ENCODE measurements at regions not wholly inside any gene's neighbourhood (a gene's known extent, or its start where the extent isn't known, plus 50 kb on each side); places are given as distances from the start of the nearest gene placed in this dataset.
"Not testable (repeated sequence)": the region's sequence is repeated elsewhere in the genome, so short reads cannot be mapped to it uniquely, and the experiment has no call there.

DNA sequence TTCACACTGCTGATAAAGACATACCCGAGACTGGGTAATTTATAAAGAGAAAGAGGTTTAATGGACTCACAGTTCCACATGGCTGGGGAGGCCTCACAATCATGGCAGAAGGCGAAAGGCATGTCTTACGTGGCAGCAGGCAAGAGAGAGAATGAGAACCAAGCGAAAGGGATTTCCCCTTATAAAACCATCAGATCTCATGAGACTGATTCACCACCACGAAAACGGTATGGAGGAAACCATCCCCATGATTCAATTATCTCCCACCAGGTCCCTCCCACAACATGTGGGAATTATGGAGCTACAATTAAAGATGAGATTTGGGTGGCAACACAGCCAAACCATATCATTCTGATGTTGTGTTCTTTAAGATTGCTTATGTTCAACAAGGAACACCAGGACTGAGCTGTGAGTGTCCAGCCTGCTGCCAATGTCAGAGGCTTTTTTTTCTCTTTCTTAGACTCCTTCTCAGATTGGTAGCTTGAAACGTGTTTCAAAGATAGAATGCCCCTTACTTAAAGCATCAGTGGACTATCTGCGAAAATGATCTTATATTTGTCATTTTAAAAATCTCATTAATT is 124.1 kb upstream of the TWIST2 start:
- not testable (repeated sequence) for DNase-seq (ENCODE audit: low read depth)

- DNase-seq (ENCODE audit: low read depth) = no peak
Observed at GRCh38 chr2:238724728-238725127, 123.2 kb upstream of the TWIST2 start.

GRCh38 chr2:238725298-238725697 is 122.6 kb upstream of the TWIST2 start:
- no peak for DNase-seq (ENCODE audit: low read depth)

- no peak for DNase-seq (ENCODE audit: low read depth)
Observed at GRCh38 chr2:238726670-238727584, 121.0 kb upstream of the TWIST2 start.

GRCh38 chr2:238727585-238728329 is 120.1 kb upstream of the TWIST2 start:
- DNase-seq (ENCODE audit: low read depth) = no peak

GRCh38 chr2:238728330-238729260 is 119.3 kb upstream of the TWIST2 start:
- DNase-seq (ENCODE audit: low read depth) = no peak

GRCh38 chr2:238729261-238729935 is 118.5 kb upstream of the TWIST2 start:
- no peak for DNase-seq (ENCODE audit: low read depth)

DNA sequence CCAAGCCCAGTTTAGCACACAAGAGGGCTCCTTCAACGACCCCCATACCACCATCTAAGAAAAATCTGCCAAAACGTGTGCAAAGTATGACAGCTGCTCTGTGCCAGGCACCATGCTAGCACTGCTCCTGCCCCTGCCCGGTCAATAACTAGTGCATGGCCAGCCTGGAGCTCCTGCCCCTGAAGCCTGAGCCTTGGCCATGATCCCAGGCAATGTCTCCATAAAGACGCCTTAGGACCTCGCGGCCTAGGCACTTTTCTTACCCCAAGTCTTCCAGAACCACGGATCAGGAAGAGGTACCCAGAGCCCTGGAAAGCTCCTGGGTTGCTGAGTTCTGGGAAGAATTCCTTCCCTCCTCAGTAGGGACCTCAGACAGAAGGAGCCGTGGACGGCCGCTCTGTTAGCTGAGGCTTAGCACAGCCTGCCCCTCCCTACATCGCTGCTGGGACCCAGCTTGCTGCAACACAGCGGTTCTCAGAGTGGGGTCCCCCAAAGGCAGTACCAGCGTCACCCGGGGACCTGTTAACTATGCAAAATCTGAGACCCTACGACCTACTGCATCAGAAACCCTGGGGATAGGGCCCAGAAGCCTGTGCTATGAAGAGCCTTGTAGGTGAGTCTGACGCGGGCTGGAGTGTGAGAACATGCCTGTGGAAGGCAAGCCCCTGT is 117.8 kb upstream of the TWIST2 start:
- no peak for DNase-seq (ENCODE audit: low read depth)

GRCh38 chr2:238730881-238731280 is 117.0 kb upstream of the TWIST2 start:
- no peak for DNase-seq (ENCODE audit: low read depth)

GRCh38 chr2:238731961-238732360 is 115.9 kb upstream of the TWIST2 start:
- no peak for DNase-seq (ENCODE audit: low read depth)

- DNase-seq (ENCODE audit: low read depth) = no peak
Observed at GRCh38 chr2:238738917-238739316, 109.0 kb upstream of the TWIST2 start.

DNA sequence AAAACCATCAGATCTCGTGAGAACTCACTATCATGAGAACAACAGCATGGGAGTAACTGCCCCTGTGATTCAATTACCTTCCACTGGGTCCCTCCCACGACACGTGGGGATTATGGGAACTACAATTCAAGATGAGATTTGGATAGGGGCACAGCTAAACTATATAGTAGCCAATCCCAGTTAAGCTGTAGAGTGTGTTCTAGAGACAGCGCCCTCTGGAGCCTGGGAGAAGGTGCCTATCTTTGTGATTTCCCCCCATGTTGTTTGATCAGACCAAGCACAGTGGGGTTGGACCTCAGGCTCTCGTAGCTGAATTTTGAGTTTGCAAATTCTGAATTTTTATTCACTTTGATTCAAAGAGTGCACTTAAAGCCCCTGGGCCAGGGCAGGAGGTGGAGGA is 108.2 kb upstream of the TWIST2 start:
- DNase-seq (ENCODE audit: low read depth) = no peak

- DNase-seq (ENCODE audit: low read depth) = no peak
Observed at GRCh38 chr2:238741277-238741676, 106.6 kb upstream of the TWIST2 start.

DNA sequence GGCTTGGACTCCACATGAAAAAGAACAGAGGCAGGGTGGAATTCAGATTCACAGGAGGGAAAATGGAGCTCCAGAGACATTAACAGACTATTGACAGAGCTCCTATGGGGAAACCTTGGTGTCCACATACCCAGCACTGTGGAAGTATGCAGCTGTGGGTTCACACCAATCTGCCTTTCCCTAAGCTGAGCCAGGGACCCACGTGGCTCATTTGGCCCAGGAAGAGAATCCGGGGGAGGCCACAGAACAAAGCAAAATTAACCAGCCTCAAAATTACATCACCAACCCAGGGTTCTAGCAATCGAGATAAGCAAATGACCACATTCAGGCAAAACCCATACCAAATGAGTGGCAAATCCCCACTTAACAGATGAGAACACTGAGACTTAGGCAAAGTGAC is 105.8 kb upstream of the TWIST2 start:
- DNase-seq (ENCODE audit: low read depth) = no peak

DNA sequence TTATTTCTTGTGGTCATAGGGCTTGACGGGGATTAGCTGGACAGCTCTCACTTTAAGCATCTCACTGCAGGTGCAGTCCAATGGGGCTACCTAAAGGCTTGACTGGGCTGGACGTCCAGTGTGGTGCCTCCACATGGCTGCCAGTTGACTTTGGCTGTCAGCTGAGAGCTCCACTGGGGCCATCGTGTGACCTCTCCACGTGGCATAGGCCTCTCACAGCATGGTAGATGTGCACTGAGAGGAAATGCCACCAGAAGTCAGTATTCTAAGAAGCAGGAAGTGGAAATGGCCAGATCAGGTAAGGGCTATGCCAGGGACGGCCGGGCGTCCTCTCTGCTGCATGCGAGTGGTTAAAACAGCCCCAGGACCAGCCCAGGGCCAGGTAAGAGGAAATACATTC is 105.2 kb upstream of the TWIST2 start:
- DNase-seq (ENCODE audit: low read depth) = no peak

- DNase-seq (ENCODE audit: low read depth) = no peak
Observed at GRCh38 chr2:238743243-238744065, 104.4 kb upstream of the TWIST2 start.

DNA sequence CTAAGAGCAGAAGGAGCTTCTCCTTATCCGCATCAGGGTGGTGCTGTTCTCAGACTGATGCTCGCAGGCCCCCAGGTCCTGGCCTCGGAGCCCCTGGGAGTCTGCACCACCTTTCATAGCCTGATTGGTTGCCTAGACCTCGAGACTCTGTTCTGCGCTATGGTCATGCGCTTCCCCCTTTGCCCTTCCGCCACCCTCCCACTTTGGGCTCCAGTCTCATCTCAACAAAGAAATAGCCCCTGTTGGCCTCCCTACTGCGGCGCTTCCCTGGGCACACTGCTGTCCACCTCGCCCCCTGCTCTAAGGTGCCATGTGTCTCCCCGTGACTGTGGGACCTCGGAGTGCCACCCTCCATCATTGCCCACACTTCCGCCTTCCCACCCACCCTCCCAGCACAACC is 102.9 kb upstream of the TWIST2 start:
- no peak for DNase-seq (ENCODE audit: low read depth)

DNA sequence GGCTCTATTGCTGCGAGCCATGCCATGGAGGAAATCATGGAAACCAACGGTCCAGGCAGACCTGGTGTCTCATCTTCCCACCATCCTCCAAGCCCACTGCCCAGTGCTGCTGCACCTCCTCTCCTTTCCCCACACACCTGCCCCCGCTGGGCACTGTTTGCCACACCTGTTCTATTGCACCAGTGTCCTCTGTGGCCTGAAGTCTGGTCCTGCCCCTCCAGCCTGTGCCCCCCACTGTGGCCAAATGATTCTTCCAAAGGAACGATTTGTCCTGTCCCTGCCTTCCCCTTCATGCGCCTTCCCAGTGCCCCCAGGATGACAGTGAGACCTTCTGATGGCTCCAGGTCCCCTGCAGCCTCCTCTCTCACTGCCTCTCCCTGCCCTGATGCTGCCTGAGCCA is 101.9 kb upstream of the TWIST2 start:
- DNase-seq (ENCODE audit: low read depth) = no peak

- no peak for DNase-seq (ENCODE audit: low read depth)
Observed at GRCh38 chr2:238747114-238747513, 100.8 kb upstream of the TWIST2 start.

DNA sequence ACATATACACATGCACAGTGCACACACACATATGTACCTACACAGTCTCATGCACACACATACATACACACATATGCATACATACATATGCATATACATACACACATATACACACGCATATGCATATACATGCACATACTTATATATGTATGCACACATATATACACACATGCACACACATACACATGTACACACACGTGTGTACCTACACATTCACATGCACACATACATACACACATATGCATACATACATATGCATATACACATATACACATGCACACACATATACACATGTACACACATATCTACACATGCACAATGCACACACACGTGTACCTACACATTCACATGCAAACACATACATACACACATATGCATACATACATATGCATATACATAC is 100.3 kb upstream of the TWIST2 start:
- DNase-seq (ENCODE audit: low read depth) = no peak

All from activated T-helper 1 cell treated with Interleukin-2 at 50 U/mL for 16 hours (primary cell).